Urothelium cell line (cell line): ENCODE measurements at regions not wholly inside any gene's neighbourhood (a gene's known extent, or its start where the extent isn't known, plus 50 kb on each side); places are given as distances from the start of the nearest gene placed in this dataset.
"Not testable (repeated sequence)": the region's sequence is repeated elsewhere in the genome, so short reads cannot be mapped to it uniquely, and the experiment has no call there.

Experiments
- DNase-seq: peaks from one replicate; pipeline ENCODE4 v3.0.0; 2011; ENCODE audit warnings: low spot score, mixed read lengths
- FAIRE-seq: peaks from 2 replicates; lab custom pipeline; 2011; peaks lifted over from hg19 to GRCh38; lab: Jason Lieb, UNC

GRCh38 chr16:34098033-34098432 lies 638.6 kb downstream of the TP53TG3F start:
- FAIRE-seq, DNase-seq: not testable (repeated sequence)

GRCh38 chr16:34099028-34099427 lies 639.6 kb downstream of the TP53TG3F start:
- DNase-seq, FAIRE-seq: not testable (repeated sequence)
